ENCODE measurements at regions not wholly inside any gene's neighbourhood (a gene's known extent, or its start where the extent isn't known, plus 50 kb on each side); places are given as distances from the start of the nearest gene placed in this dataset.

DNA sequence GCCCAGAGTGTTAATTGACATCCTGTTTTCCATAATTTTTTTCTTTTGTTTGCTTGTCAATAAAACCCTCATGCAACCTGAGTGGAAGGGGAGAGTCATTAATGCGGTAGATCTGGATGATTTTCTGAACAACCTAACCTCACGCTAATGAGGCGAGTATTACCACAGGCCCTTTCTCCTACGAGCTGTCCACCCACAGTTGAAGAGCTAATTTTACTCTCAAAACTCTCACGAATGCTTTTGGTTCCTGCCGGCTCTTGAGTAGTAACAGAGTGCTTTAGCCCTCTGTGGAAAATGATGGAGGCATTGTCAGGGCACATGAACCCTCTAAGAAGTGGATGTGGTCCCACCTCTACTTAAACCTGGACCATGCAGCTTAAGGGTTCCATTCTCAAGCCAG is 491.3 kb upstream of the RBFOX1 start:
- Histone ChIP-seq H3K27me3 (no peaks in the 10 kb centered on the region), H3K4me1 (no peaks in the 10 kb centered on the region), H3K9me3 (no peaks in the 10 kb centered on the region), H3K27ac (no peak overlapping the region), H3K36me3 (no peaks in the 10 kb centered on the region), H3K4me3 (no peak overlapping the region)
- 49 to 76% methylated on average over 6 of the region's 6 CpGs for WGBS, 2 donors
- FAIRE-seq (no peak), DNase-seq (no peak), ATAC-seq (no peak)
- TF ChIP-seq, protein P1, sequence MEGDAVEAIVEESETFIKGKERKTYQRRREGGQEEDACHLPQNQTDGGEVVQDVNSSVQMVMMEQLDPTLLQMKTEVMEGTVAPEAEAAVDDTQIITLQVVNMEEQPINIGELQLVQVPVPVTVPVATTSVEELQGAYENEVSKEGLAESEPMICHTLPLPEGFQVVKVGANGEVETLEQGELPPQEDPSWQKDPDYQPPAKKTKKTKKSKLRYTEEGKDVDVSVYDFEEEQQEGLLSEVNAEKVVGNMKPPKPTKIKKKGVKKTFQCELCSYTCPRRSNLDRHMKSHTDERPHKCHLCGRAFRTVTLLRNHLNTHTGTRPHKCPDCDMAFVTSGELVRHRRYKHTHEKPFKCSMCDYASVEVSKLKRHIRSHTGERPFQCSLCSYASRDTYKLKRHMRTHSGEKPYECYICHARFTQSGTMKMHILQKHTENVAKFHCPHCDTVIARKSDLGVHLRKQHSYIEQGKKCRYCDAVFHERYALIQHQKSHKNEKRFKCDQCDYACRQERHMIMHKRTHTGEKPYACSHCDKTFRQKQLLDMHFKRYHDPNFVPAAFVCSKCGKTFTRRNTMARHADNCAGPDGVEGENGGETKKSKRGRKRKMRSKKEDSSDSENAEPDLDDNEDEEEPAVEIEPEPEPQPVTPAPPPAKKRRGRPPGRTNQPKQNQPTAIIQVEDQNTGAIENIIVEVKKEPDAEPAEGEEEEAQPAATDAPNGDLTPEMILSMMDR (IDR thresholded peaks at IDR 0.05): no peak
- intact Hi-C loops (cut with DNase I): no loop called here

DNA sequence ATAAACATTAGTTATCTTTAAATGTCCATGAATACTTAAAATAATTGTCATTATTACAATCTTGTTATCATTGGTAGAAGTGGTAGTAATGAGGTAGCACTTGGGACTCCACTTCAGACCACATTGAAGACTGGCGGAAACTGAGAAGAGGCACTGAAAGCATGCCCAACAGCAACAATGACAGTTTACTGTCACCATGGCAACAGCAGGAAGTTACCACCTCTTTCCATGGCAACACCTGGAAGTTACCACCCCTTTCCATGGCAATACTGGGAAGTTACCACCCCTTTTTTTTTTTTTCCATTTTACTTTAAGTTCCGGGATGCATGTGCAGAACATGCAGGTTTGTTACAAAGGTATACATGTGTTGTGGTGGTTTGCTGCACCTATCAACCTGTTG is 494.9 kb upstream of the RBFOX1 start:
- ATAC-seq (no peak), DNase-seq (no peak), FAIRE-seq (no peak)
- Histone ChIP-seq H3K4me3 (no peak overlapping the region), H3K27me3 (no peaks in the 10 kb centered on the region), H3K4me1 (no peaks in the 10 kb centered on the region), H3K9me3 (no peaks in the 10 kb centered on the region), H3K36me3 (no peaks in the 10 kb centered on the region), H3K27ac (no peak overlapping the region)
- intact Hi-C loops (cut with DNase I): no loop called here
- TF ChIP-seq, protein P1 (IDR thresholded peaks at IDR 0.05): no peak
- WGBS, 2 donors: 88 to 91% methylated on average over 2 of the region's 2 CpGs

DNA sequence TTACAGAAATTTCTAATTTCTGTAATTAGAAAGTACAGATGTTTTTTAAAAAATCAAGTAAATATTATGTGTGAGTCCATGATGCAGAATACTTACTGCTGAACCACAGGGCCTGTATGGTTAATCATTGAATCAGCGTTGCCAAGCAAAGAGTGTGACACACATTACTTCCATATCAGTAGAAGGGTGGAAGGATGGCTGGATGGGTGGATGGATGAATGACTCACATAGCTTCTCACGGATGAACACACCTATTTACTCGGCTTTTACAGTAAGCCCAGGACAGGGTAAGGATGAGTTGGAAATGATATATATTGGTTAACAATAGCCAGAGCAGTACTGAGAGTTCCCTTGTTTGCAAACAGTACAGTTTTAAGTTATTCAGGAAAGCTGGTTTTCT is 495.9 kb upstream of the RBFOX1 start:
- H3K27me3 ChIP-seq: no peaks in the 10 kb centered on the region
- H3K9me3 ChIP-seq: no peaks in the 10 kb centered on the region
- FAIRE-seq (no peak), DNase-seq (no peak), ATAC-seq (peak in 2 of 4 donors; percentile 38 to 63)
- intact Hi-C loops (cut with DNase I): no loop called here
- WGBS, 2 donors: 56 to 69% methylated on average over 3 of the region's 3 CpGs
- H3K27ac ChIP-seq: no peak overlapping the region
- no peak overlapping the region for H3K4me3 ChIP-seq
- H3K4me1 ChIP-seq: no peaks in the 10 kb centered on the region
- H3K36me3 ChIP-seq: no peaks in the 10 kb centered on the region
- TF ChIP-seq, protein P1 (IDR thresholded peaks at IDR 0.05): no peak

DNA sequence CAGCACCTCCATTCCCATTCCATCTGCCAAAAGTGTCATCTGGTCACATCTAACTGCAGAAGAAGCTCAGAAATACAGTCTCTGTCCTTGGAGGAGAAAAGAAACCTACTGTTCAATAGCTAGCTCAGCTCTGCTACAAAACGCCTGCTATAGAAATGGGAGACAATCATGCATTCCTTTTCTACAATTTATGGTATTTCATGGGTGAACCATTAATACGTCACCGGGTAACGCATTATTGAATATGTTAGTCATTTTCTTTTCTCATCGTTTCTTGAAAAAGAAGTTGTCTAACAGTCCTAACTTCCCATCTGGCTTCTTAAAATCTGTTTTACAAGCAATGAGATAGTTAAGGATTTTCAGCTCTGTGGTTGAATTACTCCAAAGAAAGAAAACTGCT is 496.7 kb upstream of the RBFOX1 start:
- ATAC-seq (no peak), FAIRE-seq (no peak), DNase-seq (no peak)
- Histone ChIP-seq H3K27me3 (no peaks in the 10 kb centered on the region), H3K4me1 (no peaks in the 10 kb centered on the region), H3K27ac (no peak overlapping the region), H3K36me3 (no peaks in the 10 kb centered on the region), H3K9me3 (no peaks in the 10 kb centered on the region), H3K4me3 (no peak overlapping the region)
- WGBS, 2 donors: 59 to 74% methylated on average over 5 of the region's 5 CpGs
- TF ChIP-seq, protein P1 (IDR thresholded peaks at IDR 0.05): no peak
- intact Hi-C loops (cut with DNase I): no loop called here

DNA sequence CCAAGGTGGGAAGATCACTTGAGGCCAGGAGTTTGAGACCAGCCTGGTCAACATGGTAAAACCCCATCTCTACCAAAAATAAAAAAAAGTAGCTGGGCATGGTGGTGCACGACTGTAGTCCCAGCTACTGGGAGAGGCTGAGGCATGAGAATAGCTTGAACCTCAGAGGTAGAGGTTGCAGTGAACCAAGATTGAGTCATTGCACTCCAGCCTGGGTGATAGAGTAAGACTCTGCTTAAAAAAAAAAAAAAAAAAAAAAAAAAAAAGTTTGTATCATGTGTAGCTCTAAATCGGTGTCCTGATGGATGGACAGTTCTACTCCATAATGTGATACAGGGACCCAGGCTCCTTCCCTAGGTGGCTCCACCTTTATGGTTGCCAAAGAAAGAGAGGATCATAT is 497.1 kb upstream of the RBFOX1 start:
- no peaks in the 10 kb centered on the region for H3K9me3 ChIP-seq
- H3K27ac ChIP-seq: no peak overlapping the region
- H3K4me1 ChIP-seq: no peaks in the 10 kb centered on the region
- H3K27me3 ChIP-seq: no peaks in the 10 kb centered on the region
- TF ChIP-seq, protein P1 (IDR thresholded peaks at IDR 0.05): no peak
- no peak overlapping the region for H3K4me3 ChIP-seq
- no peaks in the 10 kb centered on the region for H3K36me3 ChIP-seq
- 66 to 80% methylated on average over 2 of the region's 2 CpGs for WGBS, 2 donors
- no peak for ATAC-seq
- DNase-seq: no peak
- FAIRE-seq: no peak
- intact Hi-C loops (cut with DNase I): no loop called here
